SK-N-SH treated with all-trans-retinoic acid at 6 μM for 48 hours (cell line): ENCODE measurements at regions not wholly inside any gene's neighbourhood (a gene's known extent, or its start where the extent isn't known, plus 50 kb on each side); places are given as distances from the start of the nearest gene placed in this dataset.

Source experiments
- ESRRG ChIP-seq: fragments of 250-450 bp; sonication (Bioruptor Pico); IDR thresholded peaks from 2 replicates; pipeline ENCODE4 v1.6.1; 2021; ENCODE audit warnings: mild to moderate bottlenecking
- PPARA ChIP-seq: fragments of 250-450 bp; sonication (Bioruptor Pico); IDR thresholded peaks from 2 replicates; pipeline ENCODE4 v1.5.0; 2020; ENCODE audit warnings: mild to moderate bottlenecking, borderline replicate concordance
- SNAI2 ChIP-seq: fragments of 250-450 bp; sonication (Bioruptor Pico); IDR thresholded peaks from 2 replicates; pipeline ENCODE4 v1.5.0; 2020; ENCODE audit warnings: mild to moderate bottlenecking, moderate library complexity
- TF ChIP-seq, protein P1 (sequence below): fragments of 250-450 bp; sonication (Bioruptor Pico); IDR thresholded peaks from 2 replicates; pipeline ENCODE4 v1.8.0; 2020; ENCODE audit warnings: mild to moderate bottlenecking, moderate library complexity, borderline replicate concordance

DNA sequence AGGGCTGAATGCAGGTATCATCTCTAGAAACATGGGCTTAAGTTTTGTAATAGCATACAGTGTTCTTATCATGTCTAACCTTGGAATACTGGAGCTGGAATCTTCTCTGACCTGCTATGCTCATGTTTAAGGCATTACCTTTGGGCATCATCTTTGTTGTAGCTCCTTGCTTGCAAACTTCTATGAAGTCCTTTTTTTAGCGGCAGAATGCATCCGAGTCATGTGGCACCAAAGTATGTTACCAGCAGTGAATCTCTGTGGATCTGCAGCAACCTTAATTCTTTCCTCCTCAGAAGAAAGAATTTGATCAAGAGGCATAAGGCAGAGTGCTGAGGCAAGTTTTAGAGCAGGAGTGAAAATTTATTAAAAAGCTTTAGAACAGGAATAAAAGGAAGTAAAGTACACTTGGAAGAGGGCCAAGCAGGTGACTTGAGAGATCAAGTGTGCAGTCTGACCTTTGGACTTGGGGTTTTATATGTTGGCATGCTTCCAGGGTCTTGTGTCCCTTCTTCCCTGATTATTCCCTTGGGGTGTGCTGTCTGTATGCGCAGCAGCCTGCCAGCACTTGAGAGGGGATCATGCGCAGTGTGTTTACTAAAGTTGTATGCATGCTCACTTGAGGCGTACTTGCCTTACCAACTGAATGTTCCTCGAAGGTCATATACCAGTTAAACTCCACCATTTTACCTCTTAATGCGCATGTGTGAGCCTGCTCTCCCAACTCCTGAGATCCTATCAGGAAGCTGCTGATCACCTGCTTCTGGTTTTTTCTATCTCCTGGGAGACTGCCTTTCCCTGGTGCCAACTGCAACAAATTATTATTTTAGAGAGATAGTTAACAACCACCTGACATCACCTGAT, 115.5 kb downstream of the LACC1 start:
- TF ChIP-seq PPARA (CRISPR knock-in tag) (no peak), ESRRG (CRISPR knock-in tag) (no peak), SNAI2 (CRISPR knock-in tag) (no peak)
- TF ChIP-seq, protein P1, sequence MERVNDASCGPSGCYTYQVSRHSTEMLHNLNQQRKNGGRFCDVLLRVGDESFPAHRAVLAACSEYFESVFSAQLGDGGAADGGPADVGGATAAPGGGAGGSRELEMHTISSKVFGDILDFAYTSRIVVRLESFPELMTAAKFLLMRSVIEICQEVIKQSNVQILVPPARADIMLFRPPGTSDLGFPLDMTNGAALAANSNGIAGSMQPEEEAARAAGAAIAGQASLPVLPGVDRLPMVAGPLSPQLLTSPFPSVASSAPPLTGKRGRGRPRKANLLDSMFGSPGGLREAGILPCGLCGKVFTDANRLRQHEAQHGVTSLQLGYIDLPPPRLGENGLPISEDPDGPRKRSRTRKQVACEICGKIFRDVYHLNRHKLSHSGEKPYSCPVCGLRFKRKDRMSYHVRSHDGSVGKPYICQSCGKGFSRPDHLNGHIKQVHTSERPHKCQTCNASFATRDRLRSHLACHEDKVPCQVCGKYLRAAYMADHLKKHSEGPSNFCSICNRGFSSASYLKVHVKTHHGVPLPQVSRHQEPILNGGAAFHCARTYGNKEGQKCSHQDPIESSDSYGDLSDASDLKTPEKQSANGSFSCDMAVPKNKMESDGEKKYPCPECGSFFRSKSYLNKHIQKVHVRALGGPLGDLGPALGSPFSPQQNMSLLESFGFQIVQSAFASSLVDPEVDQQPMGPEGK = no peak
